ENCODE measurements at regions not wholly inside any gene's neighbourhood (a gene's known extent, or its start where the extent isn't known, plus 50 kb on each side); places are given as distances from the start of the nearest gene placed in this dataset.

DNA sequence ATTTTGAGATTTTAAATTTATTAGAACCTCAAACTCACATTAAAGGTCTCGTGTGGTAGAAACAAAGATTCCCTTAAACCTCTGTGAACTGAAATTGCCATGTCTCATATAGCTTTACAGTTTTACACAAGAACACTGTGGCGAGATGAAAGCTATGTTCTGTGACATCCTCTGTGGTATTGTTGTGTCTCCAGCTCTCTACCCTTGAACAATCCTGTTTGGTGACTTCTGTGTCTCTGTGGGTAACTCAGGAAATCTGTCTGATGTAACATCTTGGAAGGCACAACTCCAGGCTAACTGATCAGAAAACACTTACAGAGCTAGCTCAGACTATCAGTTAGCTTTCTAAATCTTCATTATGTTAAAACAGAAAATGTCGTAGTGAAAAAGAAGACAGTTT, 318.8 kb upstream of the GBE1 start:
- no peak for DNase-seq

DNA sequence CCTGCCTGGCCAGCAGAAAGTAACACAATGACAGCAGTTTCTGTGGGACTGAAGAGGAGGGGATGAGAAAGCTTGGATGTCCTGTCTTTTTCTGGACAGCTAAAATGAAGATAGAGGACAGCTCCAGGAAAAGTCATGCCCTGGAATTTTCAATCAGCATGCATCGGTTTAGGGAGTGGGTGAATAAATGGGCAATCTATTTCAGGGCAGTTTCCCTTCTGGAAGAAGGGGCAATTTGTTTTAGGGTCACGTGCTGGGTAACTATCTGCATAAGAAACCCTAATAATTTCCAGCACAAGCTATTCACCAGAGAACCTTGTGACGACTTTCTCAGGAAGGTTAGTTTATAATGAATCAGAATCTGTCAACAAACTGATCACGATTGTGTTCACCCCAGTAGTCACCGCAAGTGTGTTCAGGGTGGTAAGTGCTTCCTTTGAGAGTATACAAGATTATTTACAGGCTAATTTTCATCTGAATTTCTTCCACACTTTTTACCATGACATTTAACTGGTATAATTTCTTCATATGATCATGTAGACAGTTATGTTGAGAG, 318.0 kb upstream of the GBE1 start:
- no peak for DNase-seq

DNA sequence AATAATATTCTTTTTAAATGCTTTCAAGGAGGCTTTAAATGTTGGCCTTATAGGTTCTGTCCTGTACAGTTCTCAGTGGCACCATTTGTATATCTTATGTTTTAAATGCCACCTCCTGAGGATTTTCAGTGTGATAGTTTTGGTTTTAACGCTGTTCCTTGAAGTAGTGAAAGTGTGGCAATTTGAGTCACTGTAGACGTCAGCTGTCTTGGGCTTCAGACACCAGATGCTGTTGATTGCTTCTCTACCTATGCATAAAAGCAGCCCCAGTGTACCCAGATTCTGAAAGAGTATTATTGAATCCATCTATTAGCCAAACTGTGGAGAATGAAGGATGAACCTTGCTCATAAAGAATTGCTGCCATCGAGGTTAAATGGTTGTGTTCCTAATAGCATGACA, 316.8 kb upstream of the GBE1 start:
- DNase-seq = no peak

DNA sequence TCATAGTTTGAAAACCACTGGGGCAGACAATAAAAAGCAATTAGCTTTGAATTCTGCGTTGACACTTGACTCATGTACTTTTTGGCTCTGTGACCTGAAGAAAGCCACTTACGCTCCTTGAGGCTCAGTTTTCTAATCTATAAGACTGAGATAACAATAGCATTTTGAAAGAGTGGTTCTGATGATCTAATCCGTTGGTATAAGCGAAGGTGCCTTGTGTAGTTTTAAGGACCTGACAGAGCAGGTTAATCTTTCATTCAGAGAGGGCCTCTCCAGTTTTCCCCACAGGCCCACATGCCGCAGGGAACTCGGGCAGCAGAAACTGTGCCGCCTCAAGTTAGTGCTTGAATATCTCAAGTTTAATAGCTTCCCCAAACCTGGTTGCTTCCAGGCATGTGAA, 306.0 kb upstream of the GBE1 start:
- DNase-seq = no peak

DNA sequence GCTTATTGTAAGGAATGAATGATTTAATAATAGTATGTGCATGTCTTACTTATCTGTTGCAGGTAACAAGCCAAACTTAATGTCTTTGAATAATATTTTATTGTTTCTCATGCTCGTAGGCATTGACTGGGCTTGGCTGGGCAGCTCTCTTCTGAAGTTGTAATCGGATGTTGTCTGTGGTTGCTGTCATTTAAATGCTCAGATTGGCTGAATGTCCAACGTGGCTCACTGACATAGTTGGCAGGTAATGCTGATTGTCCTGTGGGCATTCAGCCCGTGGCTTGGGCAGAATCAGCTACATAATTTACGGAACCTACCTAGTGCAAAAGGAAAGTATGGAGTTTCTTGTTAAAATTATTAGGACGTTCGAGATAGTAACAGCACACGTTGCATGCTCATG, 297.4 kb upstream of the GBE1 start:
- DNase-seq = no peak

DNA sequence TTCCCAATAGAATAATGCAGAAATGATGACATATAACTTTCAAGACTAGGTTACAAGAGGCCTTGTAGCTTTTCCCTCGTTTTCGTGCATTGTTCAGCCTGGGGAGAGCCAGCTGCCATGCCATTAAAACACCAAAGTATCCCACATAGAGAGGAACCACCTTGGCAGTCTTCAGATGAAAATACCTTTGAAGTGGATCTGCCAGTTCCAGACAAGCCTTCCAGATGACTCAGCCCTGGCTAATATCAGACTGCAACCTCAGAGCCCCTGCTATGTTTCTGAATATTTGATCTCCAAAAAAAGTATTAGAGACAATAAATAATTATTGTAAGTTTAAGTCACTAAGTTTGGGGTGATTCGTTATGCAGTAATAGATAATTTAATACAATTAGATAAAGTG, 294.3 kb upstream of the GBE1 start:
- DNase-seq = no peak

DNA sequence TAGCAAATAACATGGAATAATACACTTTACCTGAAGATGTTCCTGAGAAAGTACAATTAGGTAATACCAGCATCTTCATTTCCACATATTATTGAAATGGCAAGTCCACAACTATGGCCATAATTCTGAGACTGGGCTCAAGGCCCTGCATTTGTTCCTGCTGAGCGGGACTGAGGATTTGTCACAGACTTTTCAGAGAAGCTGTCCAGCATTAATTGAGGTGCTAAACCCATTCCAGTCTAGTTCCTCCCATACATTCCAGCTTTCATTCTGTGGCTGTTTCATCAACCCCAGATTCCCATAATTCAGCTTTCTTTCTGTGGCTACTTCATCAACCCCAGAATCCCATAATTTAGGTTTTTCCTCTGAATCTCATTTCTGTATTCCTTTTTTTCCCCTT, 293.4 kb upstream of the GBE1 start:
- no peak for DNase-seq

DNA sequence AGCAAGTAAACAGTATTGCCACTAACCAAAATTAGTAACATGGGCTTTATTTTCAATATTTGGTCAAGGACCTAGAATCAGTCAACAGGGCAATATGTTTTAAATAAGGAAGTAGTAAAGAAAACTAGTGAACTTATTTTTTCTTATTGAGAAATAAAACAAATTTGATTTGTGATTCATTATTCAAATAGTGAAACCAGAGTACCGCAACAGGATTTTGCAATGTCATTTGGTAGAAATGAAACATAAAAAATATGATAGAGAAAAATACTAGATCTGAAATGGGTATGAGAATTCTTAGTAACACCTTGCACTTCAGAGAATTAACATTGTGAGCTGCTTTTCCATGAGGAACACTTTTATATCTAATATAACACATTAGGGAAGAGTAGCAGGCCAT, 291.8 kb upstream of the GBE1 start:
- no peak for DNase-seq

DNA sequence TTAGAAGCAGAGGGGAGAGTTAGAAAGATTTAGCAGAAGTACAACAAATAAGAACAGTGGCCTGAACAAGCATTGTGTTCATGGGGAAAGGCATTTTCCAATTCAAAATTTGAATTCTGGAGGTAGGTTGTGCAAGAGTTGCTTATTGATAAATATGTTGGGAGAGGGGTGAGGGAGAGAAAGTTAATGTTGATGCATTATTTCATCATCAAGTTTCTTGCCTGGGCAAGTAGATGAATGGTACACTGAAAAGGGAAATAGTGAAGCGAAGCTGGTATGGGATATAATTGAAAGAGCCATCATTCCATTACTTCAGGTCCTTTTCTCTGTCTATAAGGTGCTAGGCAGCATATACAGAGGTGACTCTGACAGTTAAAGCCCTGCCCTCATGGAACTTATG, 288.9 kb upstream of the GBE1 start:
- no peak for DNase-seq

DNA sequence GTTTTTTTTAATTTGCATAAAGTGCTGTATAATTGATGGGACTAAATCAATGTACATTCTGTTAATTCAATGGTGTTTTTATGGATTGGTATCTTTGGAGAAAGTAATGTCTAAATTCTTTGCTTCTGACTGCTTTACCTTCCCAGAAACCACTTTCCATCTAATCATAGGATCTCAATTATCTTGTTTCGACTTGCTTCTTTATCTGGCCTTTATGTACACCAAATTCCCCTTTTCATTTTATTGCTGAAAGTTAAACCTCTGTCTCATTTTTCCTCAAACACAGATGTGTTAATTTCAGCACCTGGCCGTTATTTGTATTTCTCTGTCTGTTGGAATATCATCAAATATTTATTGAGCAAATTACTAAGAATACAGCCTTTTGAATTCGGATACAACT, 287.3 kb upstream of the GBE1 start:
- no peak for DNase-seq

DNA sequence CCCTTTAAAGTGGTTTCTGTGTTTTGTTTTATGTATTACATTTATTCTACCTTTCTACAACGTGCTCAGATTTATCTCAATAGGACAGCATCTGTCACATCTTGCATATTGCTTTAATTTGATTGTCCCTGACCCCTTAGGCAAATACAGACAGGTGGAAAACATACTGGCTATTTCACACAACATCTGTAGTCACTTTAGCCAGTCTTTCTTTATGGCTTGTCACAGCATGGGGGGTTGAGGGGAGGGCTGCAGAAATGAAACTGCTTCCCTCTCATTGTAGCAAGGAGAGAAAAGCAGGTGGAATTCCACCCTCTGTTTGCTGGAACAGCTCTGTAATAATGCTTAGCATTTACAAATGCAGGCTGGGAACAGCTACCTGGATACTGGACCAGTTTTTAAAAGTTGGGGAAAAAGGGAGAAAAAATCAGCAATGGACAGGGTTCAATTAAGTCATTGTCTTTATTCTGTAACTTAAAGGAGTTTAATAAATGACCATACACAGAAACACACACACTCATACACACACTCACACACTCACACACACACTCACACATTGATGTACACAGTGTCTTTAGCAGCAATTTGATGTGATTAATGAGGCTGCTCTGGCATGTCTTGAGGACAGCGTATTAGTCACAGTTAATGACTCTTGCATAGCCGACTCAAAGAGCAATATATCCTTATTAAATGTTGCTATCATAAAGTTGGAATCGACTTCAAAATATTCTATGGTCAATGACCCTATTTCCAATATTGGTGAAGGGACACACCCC, 283.7 kb upstream of the GBE1 start:
- no peak for DNase-seq

DNA sequence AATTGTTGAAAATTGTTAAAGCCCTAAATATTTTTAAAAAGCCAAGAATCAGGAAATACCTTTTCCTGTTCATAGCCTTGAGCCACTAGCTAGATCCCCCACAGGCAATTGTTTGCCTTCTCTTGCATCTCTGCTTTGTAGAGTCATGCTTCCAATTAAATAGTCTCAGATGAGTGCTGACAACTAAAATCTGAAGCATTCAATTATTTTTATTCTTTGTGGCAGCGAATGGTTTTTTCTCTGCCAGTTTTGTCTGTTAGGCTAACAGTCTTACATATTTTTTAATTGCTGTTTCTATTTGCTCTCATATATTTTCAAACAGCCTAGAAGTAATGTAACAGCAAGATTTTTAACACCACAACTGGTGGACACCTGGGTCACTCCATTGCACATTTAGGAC, 277.1 kb upstream of the GBE1 start:
- no peak for DNase-seq

DNA sequence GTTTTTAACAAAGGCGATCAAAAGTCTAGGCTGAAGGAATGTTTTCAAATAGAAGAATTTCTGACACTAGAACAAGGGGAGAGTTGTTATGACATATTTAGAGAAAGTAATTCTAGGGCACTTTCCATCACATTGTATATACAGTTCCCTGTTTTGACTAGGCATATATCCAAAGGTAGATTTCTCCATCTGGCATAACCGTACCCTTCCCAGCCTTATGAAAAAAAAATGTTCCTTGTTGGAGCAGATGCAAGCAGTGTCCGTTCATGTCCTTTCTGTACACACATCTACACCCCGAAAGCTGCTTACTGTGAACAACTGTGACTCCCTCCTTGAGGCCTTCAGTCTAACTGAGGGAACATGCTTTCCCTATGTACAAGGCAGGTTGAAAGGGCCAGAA, 271.7 kb upstream of the GBE1 start:
- no peak for DNase-seq

DNA sequence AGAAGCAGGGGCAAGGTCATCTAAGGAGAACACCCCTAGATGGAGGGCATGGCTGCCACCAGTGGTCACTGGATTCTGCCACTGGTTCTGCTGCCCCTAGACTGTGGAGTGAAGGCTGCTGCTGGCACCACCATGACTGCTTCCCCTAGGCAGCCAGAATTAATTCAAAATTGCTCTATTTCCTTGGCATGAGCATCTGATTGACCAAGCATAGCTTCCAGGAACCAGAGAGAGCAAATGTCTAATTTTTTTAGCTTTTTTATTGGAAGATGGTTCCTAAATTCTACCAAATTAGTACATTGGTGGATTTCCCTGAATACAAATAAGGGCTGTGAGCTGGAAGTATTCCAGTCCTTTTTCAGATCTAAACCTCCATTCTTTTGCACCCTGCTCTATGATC, 270.2 kb upstream of the GBE1 start:
- DNase-seq = no peak

DNA sequence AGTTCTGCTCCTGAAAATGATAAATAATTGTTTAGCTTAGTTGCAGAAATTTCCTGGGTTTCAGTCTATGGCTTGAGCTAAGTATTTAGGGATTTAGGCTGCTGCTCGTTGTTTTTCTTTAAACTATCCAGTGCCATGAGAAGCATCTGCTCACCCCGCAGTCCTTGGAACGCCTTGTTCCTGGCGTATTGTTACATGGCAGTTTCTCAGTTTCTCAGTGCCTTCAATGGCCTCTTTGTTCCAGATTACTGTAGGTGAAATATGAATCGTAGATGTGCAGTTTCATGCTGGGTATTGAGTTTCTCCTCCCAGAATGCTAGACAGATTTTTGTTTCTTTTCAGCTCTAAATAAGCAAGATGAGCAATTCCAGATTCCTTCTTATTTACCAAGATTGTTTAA, 269.5 kb upstream of the GBE1 start:
- no peak for DNase-seq

DNA sequence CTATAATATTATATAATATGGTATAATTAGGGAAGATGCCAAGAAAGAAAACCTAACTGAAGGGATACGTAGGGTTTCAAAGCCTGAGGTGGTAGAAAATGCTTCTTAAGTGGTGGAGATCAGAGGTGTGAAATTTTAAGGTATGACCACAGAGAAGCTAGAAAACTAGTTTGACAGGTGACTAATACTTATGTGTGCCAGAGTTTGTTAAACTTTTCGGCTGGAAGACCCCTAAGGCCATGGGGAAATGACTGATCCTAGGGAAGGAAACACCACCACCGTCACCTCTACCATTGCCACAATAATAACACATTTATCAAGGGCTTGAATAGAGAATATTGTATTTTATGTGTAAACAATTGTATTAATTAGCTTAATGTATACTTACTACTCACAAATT, 261.4 kb upstream of the GBE1 start:
- no peak for DNase-seq

DNA sequence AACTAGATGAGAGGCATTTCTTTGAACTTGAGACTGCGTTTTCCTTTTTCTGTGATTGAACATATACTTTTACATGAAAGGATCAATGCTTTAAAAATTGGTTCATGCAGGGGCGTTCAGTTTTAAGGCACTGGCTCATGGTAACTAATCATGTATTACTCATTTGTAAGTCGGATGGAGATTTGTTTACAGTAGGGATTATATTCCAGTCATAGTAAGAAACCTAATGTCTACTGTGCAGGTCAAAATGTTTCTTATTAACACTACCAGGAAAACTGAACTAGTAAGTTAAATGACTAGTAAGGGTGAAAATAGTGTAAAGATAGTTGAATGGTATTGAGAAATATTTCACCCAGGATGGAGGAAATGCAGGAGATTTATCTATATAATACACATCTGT, 258.8 kb upstream of the GBE1 start:
- no peak for DNase-seq

DNA sequence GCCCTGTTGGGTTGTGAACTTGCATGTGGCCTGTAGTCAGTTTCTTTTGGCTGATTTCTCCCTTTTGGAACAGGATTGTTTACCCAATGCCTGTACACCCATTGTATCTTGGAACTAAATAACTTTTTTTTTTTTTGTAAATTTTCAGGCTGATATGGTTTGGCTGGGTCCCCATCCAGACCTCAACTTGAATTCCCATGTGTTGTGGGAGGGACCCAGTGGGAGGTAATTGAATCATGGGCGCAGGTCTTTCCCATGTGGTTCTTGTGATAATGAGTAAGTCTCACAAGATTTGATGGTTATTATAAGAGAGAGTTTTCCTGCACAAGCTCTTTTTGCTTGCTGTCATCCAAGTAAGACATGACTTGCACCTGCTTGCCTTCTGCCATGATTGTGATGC, 253.8 kb upstream of the GBE1 start:
- no peak for DNase-seq

DNA sequence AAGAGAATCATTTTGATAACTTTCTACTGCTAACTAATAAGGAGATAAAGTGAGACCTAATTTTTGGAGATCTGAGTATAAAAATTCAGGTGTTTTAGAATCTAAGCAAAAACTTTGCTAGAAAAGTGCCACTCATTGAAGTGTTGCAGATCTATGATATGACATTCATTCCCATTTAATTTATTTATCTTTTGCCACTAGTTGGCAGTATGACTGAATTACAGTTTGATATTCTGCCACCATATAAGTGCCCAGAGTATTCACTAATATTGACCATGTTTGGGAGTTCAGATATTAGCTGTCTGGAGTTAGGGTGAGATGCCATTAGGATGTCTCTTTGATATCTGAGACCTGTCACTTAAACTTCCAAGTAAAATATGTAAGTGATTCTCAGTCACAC, 251.3 kb upstream of the GBE1 start:
- DNase-seq = no peak

DNA sequence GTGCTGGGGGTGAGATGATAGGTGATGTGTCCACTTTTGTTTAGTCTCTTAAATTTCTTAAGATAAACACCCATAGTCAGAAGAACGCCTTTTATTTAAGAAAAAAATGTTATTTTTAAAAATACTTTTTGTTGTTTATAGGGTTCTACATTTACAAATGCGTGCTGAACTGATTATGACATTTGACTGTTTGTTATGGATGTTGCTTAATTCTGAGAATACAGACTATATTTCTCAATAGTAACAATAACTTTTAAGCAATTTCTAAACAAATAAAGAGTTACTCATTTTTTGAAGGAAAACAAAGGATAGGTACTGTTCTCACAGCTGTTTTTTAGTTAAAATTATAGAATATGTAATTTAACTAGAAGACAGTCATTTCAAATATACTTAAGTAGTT, 249.9 kb upstream of the GBE1 start:
- no peak for DNase-seq

DNA sequence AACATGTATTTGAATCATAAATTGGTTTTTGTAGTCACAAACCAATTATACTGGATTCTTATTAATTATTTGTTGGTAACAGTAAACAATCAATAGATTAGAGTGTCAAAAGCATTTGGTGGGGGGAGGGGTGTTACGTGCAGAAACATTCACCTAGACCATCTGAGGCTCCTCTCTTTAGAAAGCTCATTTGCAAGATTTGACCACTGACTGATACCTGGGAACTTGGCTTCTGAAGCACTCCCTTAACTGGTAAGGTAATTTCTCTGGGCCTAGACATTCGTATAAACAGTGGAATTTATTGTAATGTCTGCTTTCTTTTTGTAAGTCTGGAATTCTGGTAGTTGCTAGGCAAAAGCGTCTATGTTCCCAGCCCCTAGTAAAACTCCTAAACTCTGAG, 243.8 kb upstream of the GBE1 start:
- no peak for DNase-seq

DNA sequence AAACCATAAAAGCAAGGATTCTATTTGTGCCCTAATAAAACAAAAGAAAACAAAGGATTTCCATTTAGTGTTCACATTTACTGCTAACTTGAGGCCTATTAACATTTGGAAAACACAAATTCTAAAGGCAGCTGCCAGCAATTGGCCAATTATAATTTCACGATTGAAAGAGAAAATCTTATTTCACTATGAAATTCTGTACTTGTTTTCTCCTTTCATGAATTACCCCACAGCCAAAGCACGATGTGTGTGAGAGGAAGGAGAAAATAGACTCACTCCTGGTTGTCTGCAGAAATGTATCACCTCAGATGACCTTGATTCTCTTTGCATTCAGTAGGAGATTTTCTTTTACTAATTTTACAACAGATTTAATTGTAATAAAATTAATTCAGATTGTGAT, 242.8 kb upstream of the GBE1 start:
- no peak for DNase-seq

DNA sequence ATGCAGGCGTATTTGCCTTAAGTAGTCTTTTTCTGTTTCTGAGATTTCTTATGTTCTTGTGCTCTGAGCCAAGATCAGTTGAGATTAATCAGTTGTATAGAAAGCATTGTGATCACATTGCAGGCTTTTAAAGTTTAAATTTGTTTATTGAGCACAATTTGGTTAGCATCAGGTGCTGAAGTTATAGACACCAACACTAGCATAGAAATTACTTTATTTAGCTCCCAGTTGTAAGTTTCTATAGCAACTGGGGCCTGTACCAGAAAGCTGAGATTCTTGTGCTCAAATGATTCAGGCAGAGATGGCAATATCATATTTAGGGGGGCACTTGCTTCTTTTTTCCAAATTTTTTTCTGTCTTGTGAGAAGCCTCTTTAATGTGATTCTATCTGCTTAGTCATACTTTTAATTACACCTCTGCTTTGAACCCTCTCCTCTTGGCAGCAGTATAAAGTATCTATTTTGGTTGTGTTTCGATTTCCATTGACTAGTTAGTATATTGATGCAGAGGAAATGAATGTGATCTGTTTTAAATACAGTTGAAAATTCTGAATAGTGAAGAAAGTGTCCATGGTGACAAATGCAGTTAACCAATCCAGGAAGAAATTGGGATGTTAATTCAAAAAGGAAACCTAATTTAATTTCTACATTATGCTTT, 241.7 kb upstream of the GBE1 start:
- DNase-seq = no peak

DNA sequence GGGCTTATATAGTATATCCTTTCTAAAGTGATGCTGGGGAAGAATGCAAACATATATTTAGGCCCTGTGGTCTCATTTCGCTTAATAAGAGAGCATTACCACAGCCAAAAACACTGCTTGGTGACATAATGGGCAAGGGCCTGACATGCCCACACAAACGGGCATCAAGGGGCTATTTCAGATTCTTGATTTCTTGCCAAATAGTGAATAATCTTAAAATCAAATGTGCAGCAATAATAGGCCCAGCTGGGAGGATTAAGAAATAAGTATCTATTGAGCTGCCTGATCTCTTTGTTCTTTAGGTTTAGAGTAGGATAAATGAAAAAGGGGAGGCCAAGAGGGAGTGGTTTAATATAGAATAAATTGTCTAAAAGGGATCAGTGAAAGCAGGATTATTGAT, 241.0 kb upstream of the GBE1 start:
- DNase-seq = no peak

Data from CD4-positive, alpha-beta T cell treated with Interferon alpha-2 for 1 hour (primary cell).